Esophagus squamous epithelium (tissue), 5 donors: ENCODE measurements at regions not wholly inside any gene's neighbourhood (a gene's known extent, or its start where the extent isn't known, plus 50 kb on each side); places are given as distances from the start of the nearest gene placed in this dataset.

Source experiments
- DNase-seq: peaks from one replicate; lab custom pipeline; 2025; lab: John Stamatoyannopoulos, UW
- H3K27ac ChIP-seq, 4 donors: fragments of 200-600 bp; sonication (generic); one replicate each; pipeline ENCODE4 v1.5.1; 2016 to 2019; ENCODE audit warnings: mild to moderate bottlenecking in 1 of 4
- H3K27me3 ChIP-seq, 4 donors: fragments of 200-600 bp; sonication (generic); 1 replicate in 3 of 4; 2 replicates in 1 of 4; pipeline versions ENCODE4 v1.5.1 to v1.6.0; 2017 to 2021; ENCODE audit warnings: antibody characterized with exemption in 1 of 4
- H3K36me3 ChIP-seq, 3 donors: fragments of 200-600 bp; sonication (generic); one replicate each; pipeline ENCODE4 v1.5.1; 2016 to 2019
- H3K4me1 ChIP-seq, 3 donors: fragments of 200-600 bp; sonication (generic); one replicate each; pipeline ENCODE4 v1.5.1; 2017 to 2019
- H3K4me3 ChIP-seq, 4 donors: fragments of 200-600 bp; sonication (generic); 1 replicate in 3 of 4; 2 replicates in 1 of 4; pipeline ENCODE4 v1.5.1; 2016 to 2019; ENCODE audit warnings: mild to moderate bottlenecking in 2 of 4, moderate library complexity in 1 of 4
- H3K9me3 ChIP-seq, 3 donors: fragments of 200-600 bp; sonication (generic); one replicate each; pipeline ENCODE4 v1.5.1; 2016 to 2019
- POLR2A ChIP-seq, 4 donors: fragments of 450-650 bp; IDR thresholded peaks; one replicate each; pipeline ENCODE4 v1.6.1; 2017; ENCODE audit warnings: antibody characterized with exemption in 4 of 4, mild to moderate bottlenecking in 4 of 4, moderate library complexity in 3 of 4
- WGBS, 2 donors: methylation state at CpG; one replicate each; pipeline ENCODE4 v1.1.5; 2018; 5-methylcytosine and 5-hydroxymethylcytosine counted together
- intact Hi-C: fragments of 100-400 bp; cut with DNase I; formaldehyde crosslinking; loops from one replicate; pipeline ENCODE4 v1.15.0; 2022
- TF ChIP-seq, protein P1 (sequence below), 6 experiments: fragments of 450-650 bp in 4 of 6; fragments of 200-600 bp in 2 of 6; sonication (generic) in 2 of 6; IDR thresholded peaks; one replicate each; pipeline ENCODE4 v1.5.1; 2016 to 2019; ENCODE audit warnings: antibody characterized with exemption in 6 of 6, mild to moderate bottlenecking in 4 of 6, moderate library complexity in 4 of 6
- donor health status: DM: yes; HTN: yes; CAD: no.

DNA sequence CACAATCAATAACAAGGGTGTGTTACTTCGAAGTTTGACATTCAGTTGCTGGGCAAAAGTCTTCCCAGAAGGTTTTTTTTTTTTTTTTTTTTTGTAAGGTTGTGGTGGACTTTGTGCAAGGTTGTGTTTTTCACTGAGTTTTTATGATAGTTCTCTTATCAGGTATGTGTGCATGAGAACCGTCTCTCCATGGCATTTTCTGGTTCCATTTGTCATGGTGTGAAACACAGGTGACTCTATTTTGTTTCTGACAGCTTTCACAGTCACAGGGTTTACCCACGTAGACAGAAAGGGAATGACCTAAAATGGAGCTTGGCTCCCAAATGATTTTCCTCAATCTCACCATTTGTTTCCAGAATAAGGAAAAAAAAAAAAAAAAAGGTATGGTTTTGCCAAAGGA is 1377.2 kb upstream of the CADM2 start:
- Histone ChIP-seq H3K9me3 (no peaks in the 10 kb centered on the region), H3K4me1 (no peaks in the 10 kb centered on the region), H3K27ac (no peak overlapping the region), H3K36me3 (no peaks in the 10 kb centered on the region), H3K4me3 (no peak overlapping the region), H3K27me3 (no peaks in the 10 kb centered on the region)
- intact Hi-C loops, result no loop called here
- 51 to 57% methylated on average over 2 to 3 of the region's 3 CpGs for WGBS, 2 donors
- TF ChIP-seq, protein P1, sequence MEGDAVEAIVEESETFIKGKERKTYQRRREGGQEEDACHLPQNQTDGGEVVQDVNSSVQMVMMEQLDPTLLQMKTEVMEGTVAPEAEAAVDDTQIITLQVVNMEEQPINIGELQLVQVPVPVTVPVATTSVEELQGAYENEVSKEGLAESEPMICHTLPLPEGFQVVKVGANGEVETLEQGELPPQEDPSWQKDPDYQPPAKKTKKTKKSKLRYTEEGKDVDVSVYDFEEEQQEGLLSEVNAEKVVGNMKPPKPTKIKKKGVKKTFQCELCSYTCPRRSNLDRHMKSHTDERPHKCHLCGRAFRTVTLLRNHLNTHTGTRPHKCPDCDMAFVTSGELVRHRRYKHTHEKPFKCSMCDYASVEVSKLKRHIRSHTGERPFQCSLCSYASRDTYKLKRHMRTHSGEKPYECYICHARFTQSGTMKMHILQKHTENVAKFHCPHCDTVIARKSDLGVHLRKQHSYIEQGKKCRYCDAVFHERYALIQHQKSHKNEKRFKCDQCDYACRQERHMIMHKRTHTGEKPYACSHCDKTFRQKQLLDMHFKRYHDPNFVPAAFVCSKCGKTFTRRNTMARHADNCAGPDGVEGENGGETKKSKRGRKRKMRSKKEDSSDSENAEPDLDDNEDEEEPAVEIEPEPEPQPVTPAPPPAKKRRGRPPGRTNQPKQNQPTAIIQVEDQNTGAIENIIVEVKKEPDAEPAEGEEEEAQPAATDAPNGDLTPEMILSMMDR (IDR thresholded peaks at IDR 0.05), result no peak
- no peak for TF ChIP-seq POLR2A (IDR thresholded peaks at IDR 0.05)
- DNase-seq, result no peak

DNA sequence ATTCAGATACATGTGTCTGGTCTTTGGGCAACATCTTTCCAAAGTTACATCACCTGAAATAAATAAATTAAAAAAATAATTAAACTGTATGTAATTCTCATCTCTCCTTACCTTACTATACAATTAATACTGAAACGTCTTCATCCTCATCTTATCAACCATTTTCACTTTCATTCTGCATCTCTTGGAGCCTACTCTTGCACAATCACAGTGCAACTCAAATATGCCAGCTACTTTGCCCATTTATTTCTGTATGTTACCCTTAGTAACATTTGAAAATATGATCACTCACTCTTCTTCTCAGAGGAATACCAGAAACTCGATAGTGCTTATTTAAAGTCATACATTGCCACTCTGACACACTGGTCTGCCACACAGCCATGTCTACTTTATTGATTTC is 1357.1 kb upstream of the CADM2 start:
- no peaks in the 10 kb centered on the region for H3K9me3 ChIP-seq
- H3K27me3 ChIP-seq, result no peaks in the 10 kb centered on the region
- no peaks in the 10 kb centered on the region for H3K36me3 ChIP-seq
- intact Hi-C loops, result no loop called here
- DNase-seq, result no peak
- TF ChIP-seq, protein P1 (IDR thresholded peaks at IDR 0.05), result no peak
- no peak for TF ChIP-seq POLR2A (IDR thresholded peaks at IDR 0.05)
- no peaks in the 10 kb centered on the region for H3K4me1 ChIP-seq
- 23 to 34% methylated on average over 2 of the region's 2 CpGs for WGBS, 2 donors
- H3K27ac ChIP-seq, result no peak overlapping the region
- no peak overlapping the region for H3K4me3 ChIP-seq

DNA sequence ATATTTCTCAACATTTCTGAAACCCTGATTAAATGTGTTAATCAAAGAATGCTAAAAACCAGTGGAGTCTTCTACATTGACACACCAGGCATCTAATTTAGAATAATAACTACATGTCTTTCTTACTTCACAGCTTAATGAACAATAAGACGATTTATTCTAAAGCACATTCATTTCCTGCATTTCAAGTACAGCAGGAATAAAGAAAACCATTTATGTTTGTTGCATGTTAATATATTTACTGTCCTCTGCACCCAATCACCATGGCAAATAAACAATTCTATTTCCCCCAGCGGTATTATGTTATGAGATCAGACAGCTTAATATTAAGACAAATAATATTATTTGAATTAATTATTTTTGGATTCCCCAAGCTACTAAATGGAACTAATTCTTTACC is 1336.3 kb upstream of the CADM2 start:
- 69 to 70% methylated on average over 2 of the region's 2 CpGs for WGBS, 2 donors
- Histone ChIP-seq H3K36me3 (no peaks in the 10 kb centered on the region), H3K4me3 (no peak overlapping the region), H3K9me3 (no peaks in the 10 kb centered on the region), H3K27ac (no peak overlapping the region), H3K4me1 (no peaks in the 10 kb centered on the region), H3K27me3 (no peaks in the 10 kb centered on the region)
- intact Hi-C loops, result no loop called here
- no peak for DNase-seq
- TF ChIP-seq, protein P1 (IDR thresholded peaks at IDR 0.05), result no peak
- no peak for TF ChIP-seq POLR2A (IDR thresholded peaks at IDR 0.05)

DNA sequence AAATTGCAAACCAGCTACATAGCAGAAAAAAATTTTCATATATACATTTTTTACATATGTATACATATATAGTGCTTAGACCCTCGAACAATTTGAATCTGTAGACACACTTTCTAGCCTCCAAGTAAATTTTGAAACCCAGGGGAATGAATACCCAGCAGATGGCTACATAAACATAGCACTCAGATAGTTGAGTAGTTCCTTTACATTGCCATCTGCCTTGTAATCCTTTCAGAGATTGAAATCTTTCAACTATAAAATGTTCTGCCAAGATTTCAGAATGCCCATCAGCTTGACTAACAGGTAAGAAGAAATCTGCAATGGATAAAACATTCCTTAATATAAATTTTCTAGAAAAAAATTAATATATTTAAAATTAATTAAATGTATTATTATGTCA is 1333.5 kb upstream of the CADM2 start:
- Histone ChIP-seq H3K27ac (no peak overlapping the region), H3K4me3 (no peak overlapping the region), H3K4me1 (no peaks in the 10 kb centered on the region), H3K9me3 (no peaks in the 10 kb centered on the region), H3K36me3 (no peaks in the 10 kb centered on the region), H3K27me3 (no peaks in the 10 kb centered on the region)
- no peak for DNase-seq
- intact Hi-C loops, result no loop called here
- 21 to 25% methylated on average over 1 of the region's 1 CpG for WGBS, 2 donors
- no peak for TF ChIP-seq POLR2A (IDR thresholded peaks at IDR 0.05)
- TF ChIP-seq, protein P1 (IDR thresholded peaks at IDR 0.05), result no peak

DNA sequence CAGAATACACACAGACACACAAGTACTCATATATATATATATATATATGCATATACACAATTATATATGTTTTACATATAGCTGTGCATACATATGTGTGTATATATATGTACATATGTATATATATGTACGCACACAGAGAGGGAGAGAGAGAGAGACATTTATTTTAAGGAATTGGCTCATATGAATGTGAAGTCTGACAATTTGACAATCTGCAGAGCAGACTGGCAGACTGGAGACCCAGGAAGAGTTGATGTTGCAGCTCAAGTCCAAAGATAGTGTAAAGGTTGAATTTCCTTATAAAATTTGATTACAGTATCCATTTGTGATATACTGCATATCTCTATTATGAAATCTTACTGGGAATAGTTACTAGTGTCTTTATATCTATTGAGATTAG is 1330.3 kb upstream of the CADM2 start:
- Histone ChIP-seq H3K27ac (no peak overlapping the region), H3K9me3 (no peaks in the 10 kb centered on the region), H3K4me1 (no peaks in the 10 kb centered on the region), H3K36me3 (no peaks in the 10 kb centered on the region), H3K4me3 (no peak overlapping the region), H3K27me3 (no peaks in the 10 kb centered on the region)
- 75 to 83% methylated on average over 1 of the region's 1 CpG for WGBS, 2 donors
- TF ChIP-seq, protein P1 (IDR thresholded peaks at IDR 0.05), result no peak
- no peak for TF ChIP-seq POLR2A (IDR thresholded peaks at IDR 0.05)
- no peak for DNase-seq
- intact Hi-C loops, result no loop called here
